K562 (cell line): ENCODE measurements at regions not wholly inside any gene's neighbourhood (a gene's known extent, or its start where the extent isn't known, plus 50 kb on each side); places are given as distances from the start of the nearest gene placed in this dataset.

ENCODE experiments used
- BRF1 ChIP-seq: IDR thresholded peaks from 3 replicates; pipeline ENCODE4 v1.6.1; 2011; ENCODE audit warnings: borderline replicate concordance, mild to moderate bottlenecking; ENCODE audit not compliant: insufficient read length; ENCODE audit errors: extremely low read depth
- EHMT2 ChIP-seq: fragments of 450-650 bp; IDR thresholded peaks from 2 replicates; pipeline ENCODE4 v1.6.1; 2018; ENCODE audit warnings: antibody characterized with exemption
- HOXB6 ChIP-seq: fragments of 250-450 bp; sonication (Bioruptor Pico); IDR thresholded peaks from 2 replicates; pipeline ENCODE4 v1.5.1; 2022; ENCODE audit warnings: mild to moderate bottlenecking, borderline replicate concordance
- JUND ChIP-seq, 2 experiments: IDR thresholded peaks; 2 replicates in 1 of 2; 3 replicates in 1 of 2; pipeline ENCODE4 v1.6.1; 2011; ENCODE audit warnings: borderline replicate concordance in 2 of 2, low read depth in 2 of 2, low read length in 2 of 2, improper control_type of control experiment in 1 of 2, missing biosample characterization in 1 of 2, missing genetic modification characterization in 1 of 2, missing genetic modification reagents in 1 of 2
- MYC ChIP-seq, 2 experiments: fragments of 250-450 bp in 1 of 2; sonication (Bioruptor Pico) in 1 of 2; IDR thresholded peaks; 2 replicates each; pipeline versions ENCODE4 v1.5.1 to v1.6.1; 2012 to 2021; ENCODE audit warnings: low read depth in 2 of 2, borderline replicate concordance in 1 of 2, improper control_type of control experiment in 1 of 2, low read length in 1 of 2, mild to moderate bottlenecking in 1 of 2, moderate library complexity in 1 of 2
- PHF21A ChIP-seq: fragments of 450-650 bp; IDR thresholded peaks from 2 replicates; pipeline ENCODE4 v1.6.1; 2017; ENCODE audit warnings: low read depth, borderline replicate concordance
- RAD21 ChIP-seq, 2 experiments: fragments of 250-450 bp in 1 of 2; fragments of 450-650 bp in 1 of 2; sonication (Bioruptor Pico) in 1 of 2; formaldehyde crosslinking in 1 of 2; IDR thresholded peaks in 1 of 2; conservative IDR thresholded peaks in 1 of 2; 2 replicates each; pipeline versions ENCODE4 v1.4.0 to v1.8.0; 2020 to 2022; ENCODE audit warnings: mild to moderate bottlenecking in 2 of 2, moderate library complexity in 1 of 2
- RERE ChIP-seq: sonication (generic); formaldehyde crosslinking; IDR thresholded peaks from 2 replicates; pipeline ENCODE4 v1.8.0; 2023; ENCODE audit warnings: missing genetic modification reagents, mild to moderate bottlenecking, borderline replicate concordance
- TSHZ1 ChIP-seq: fragments of 250-450 bp; sonication (Bioruptor Pico); IDR thresholded peaks from 2 replicates; pipeline ENCODE4 v1.4.0; 2020; ENCODE audit warnings: mild to moderate bottlenecking, moderate library complexity
- ZBTB5 ChIP-seq: fragments of 450-650 bp; IDR thresholded peaks from 2 replicates; pipeline ENCODE4 v1.6.1; 2017; ENCODE audit warnings: antibody characterized with exemption
- ZNF277 ChIP-seq: fragments of 250-450 bp; sonication (Bioruptor Pico); IDR thresholded peaks from 2 replicates; pipeline ENCODE4 v1.8.0; 2022; ENCODE audit warnings: inconsistent platforms, mild to moderate bottlenecking, moderate library complexity, borderline replicate concordance
- ZNF668 ChIP-seq: fragments of 250-450 bp; sonication (Bioruptor Pico); IDR thresholded peaks from 2 replicates; pipeline ENCODE4 v1.8.0; 2022; ENCODE audit warnings: mild to moderate bottlenecking, inconsistent platforms

GRCh38 chr14:100645196-100645981 lies 58.2 kb upstream of the BEGAIN start (continued):
- TF ChIP-seq ZBTB5 (no peak), BRF1 (no peak), PHF21A (no peak), RAD21 (CRISPR knock-in tag; conservative IDR thresholded peaks at IDR 0.05 in 1 of 2, IDR thresholded peaks at IDR 0.05 in 1 of 2) (peak; percentile 78 to 92), MYC (IDR thresholded peaks at IDR 0.05; ENCODE audit: low read depth, low read length) (0 out of 2 replicates have a peak, but pooled peaks have one; percentile 25), MYC (CRISPR knock-in tag; IDR thresholded peaks at IDR 0.05; ENCODE audit: borderline replicate concordance, low read depth) (no peak), HOXB6 (no peak), RERE (no peak), JUND (IDR thresholded peaks at IDR 0.05; ENCODE audit: borderline replicate concordance, low read depth, low read length) (peak; percentile 11; the same call in 1 of the 2 replicates), JUND (tag; IDR thresholded peaks at IDR 0.05; ENCODE audit: borderline replicate concordance, low read depth, low read length) (no peak), ZNF277 (CRISPR knock-in tag) (no peak), EHMT2 (no peak), TSHZ1 (no peak), ZNF668 (CRISPR knock-in tag) (no peak)
